ENCODE measurements at regions not wholly inside any gene's neighbourhood (a gene's known extent, or its start where the extent isn't known, plus 50 kb on each side); places are given as distances from the start of the nearest gene placed in this dataset.

DNA sequence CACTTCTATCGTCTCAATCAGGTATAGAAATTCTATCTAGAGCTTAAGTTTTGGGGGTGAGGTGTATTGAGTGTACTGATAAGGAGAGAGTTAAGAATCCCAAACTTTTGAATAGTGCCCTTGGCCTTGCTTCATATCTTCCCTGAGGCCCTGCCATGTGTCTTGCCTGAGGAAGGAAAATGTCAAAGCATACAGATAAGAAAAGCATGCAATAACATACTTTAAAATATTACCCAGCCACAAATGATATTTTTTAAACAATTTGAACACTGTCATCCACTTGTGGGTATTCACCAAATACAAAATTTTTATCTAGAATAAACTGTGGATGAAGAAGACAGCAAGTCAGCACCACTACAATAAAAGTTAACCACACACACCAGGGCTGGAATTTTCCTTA lies 631.0 kb upstream of the ALCAM start:
- no peak for DNase-seq

- no peak for DNase-seq
Observed at GRCh38 chr3:104738271-104738670, 628.4 kb upstream of the ALCAM start.

DNA sequence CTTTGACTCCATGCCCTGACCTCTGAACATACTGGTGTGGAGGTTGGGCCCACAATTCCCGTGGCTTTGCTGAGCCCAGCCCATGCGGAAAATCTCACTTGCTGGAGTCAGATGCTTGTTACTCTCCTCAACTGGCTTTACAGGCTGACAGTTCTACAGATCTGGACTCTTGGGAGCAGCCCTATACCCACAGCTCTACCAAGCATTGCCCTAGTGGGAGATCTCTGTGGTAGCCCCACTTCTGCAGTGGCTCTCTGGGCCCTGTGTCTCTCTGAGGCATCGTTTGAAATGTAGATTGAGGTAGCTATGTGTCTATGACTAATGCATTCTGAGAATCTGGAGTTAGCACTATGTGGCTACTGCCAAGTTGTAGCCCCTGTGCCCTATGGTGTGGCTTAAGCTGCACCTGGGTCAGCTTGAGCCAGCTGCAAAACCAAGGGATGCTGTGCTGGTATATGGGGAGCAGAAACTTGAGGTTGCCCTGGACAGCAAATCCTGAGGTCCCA lies 625.8 kb upstream of the ALCAM start:
- DNase-seq, result no peak

DNA sequence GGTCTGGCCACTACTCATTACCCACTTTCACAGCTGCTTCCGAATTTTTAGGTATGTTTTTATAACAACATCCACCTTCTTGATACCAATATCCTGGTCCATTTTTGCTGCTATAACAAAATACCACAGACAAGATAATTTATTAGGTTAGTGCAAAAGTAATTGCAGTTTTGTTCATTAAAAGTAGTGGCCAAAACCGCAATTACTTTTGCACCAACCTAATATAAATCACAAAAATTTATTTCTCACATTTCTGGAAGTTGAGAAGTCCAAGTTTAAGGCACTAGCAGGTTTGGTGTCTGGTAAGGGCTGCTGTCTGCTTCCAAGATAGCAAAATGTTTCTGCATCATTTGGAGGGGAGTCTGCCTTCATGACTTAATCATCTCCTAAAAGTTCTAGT lies 624.7 kb upstream of the ALCAM start:
- no peak for DNase-seq

- DNase-seq, result no peak
Observed at GRCh38 chr3:104745313-104745712, 621.4 kb upstream of the ALCAM start.

- DNase-seq, result no peak
Observed at GRCh38 chr3:104746056-104746455, 620.7 kb upstream of the ALCAM start.

- DNase-seq, result no peak
Observed at GRCh38 chr3:104750581-104750980, 616.1 kb upstream of the ALCAM start.

DNA sequence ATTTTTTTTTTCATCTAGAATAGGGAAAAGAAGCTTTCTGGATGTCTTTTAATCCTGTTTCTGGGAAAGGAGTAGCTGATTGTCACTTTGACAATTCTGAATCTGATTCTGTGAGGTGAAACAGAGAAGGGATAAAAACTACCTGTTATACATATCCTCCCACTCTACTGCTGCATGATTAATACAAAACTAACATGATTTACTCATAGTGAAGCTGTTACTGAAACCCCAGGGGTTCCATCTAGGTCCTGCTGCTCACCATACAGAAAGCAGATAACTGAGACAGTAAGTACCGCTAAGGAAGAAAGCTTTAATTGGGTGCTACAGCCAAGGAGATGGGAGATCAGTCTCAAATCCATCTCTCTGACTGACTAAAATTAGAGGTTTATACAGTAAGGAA lies 610.9 kb upstream of the ALCAM start:
- no peak for DNase-seq

- no peak for DNase-seq
Observed at GRCh38 chr3:104763007-104763406, 603.7 kb upstream of the ALCAM start.

GRCh38 chr3:104764496-104764895 lies 602.2 kb upstream of the ALCAM start:
- no peak for DNase-seq

DNA sequence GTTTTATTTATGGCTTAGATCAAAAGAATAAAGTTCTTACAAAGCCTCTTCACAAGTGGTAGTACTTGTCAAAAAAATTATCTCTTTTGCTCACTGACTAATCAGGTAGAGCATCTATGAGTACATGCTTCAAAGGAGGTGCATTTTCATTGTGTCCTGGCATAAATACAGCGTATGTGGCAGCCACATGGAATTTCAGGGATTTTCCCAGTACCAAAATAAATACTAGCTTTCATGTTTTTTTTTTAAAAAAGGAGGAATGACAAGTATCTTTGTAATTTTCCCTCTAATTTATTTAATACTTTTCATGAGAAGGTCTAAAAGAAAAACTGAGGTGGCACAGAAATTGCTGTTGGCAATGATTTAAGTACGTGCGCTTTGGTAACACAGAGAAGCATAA lies 597.8 kb upstream of the ALCAM start:
- no peak for DNase-seq

DNA sequence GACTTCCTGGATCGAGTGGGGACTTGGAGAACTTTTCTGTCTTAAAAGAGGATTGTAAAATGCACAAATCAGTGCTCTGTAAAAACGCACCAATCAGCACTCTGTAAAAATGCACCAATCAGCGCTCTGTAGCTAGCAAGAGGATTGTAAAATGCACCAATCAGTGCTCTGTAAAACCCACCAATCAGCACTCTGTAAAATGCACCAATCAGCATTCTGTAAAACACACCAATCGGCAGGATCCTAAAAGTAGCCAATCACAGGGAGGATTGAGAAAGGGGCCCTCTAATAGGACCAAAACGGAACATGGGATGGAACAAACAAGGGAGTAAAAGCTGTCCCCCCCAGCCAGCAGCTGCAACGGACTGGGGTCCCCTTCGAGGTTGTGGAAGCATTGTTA lies 587.4 kb upstream of the ALCAM start:
- no peak for DNase-seq

- DNase-seq, result no peak
Observed at GRCh38 chr3:104781112-104781511, 585.6 kb upstream of the ALCAM start.

- no peak for DNase-seq
Observed at GRCh38 chr3:104785947-104786346, 580.8 kb upstream of the ALCAM start.

DNA sequence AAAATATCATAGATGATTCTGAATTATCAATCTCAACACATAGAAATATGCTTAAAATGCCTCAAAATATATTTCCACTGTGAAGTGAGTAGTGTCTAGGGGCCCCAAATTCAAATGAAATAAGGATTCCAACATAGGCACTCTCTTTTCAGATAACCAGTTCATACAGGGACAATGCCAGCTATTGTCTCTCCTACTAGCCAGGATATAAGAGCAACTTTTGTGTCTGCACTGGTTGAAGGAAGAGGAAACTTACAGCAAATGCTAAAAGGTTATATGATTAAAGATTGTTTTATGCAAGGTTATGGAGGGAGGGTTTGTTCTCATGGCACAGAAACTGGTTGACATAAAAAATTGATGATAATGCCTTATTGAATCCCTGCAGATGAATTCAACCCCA lies 579.4 kb upstream of the ALCAM start:
- DNase-seq, result no peak

- DNase-seq, result no peak
Observed at GRCh38 chr3:104788807-104789206, 577.9 kb upstream of the ALCAM start.

- DNase-seq, result no peak
Observed at GRCh38 chr3:104791331-104791730, 575.4 kb upstream of the ALCAM start.

DNA sequence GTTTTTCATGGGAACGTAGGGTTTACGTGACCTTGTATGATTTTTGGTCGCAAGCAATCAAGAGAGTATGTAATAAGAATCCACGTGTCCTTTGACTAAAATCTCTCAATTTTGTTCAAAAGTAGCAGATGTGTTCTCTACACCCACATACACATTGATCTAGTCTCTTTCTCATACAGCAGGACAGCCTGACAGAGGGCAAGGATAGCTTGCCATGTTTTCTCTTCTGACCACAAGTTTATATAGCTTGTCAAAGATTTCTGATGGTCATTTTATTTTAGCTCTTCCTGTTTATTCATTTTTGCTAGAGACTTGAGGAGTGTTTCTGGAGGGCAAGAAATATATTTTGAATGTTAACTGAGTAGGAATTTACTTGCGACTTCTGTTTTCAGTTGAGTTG lies 570.2 kb upstream of the ALCAM start:
- no peak for DNase-seq

- no peak for DNase-seq
Observed at GRCh38 chr3:104805042-104805441, 561.7 kb upstream of the ALCAM start.

GRCh38 chr3:104805508-104805907 lies 561.2 kb upstream of the ALCAM start:
- no peak for DNase-seq

DNA sequence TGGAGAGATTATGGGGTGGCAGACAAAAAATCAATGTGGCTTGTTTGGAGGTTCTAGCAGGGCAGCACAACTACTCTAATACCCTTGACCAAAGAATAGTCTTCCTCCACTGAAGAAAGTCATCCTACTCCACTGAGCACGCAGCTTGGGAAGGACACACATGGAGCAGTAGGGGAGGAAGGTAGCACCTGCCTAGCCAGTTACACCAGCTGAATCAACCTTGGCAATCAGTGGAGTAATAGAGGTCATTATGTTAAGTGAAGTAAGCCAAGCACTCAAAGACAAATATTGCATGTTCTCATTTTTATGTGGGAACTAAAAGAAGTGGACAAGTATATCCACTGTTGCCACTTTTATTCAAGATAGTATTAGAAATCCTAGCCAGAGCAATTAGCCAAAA lies 555.8 kb upstream of the ALCAM start:
- no peak for DNase-seq

DNA sequence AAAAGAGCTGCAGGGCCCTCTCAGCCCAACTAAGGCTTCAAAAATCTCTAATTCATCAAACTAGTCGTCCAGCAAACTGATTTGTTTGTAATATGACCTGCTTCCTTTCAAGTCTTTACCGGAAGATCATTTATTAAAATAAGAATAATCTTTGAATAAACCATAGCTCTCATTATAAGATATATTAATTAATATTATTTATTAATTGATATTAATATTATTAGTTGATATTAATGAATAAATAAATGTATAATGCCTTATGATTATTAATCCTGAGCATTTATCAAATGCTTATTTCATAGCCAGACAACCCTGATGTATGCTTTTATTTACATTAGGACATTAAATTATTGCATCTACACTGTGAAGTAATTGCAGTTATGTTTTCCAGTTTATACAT lies 550.7 kb upstream of the ALCAM start:
- no peak for DNase-seq

DNA sequence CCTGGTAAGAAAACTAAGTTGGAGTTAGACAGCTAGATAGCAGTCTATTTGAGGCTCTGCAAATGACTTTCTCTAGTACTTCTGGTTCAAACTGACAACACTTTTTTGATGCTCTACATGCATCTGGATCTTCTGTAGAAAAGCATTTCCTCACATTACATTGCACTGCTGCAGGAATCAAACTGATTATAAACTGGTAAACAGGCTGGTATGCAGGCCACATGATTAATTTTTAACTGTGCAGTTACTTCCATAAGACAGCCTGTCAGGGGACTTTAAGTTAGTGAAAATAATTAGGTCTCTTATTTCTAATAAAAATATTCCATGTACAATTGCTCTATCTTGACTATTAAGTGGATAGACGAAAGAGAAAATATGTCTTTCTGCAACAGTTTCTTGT lies 550.0 kb upstream of the ALCAM start:
- DNase-seq, result no peak

GRCh38 chr3:104819333-104819732 lies 547.4 kb upstream of the ALCAM start:
- no peak for DNase-seq

- DNase-seq, result no peak
Observed at GRCh38 chr3:104820959-104821358, 545.8 kb upstream of the ALCAM start.

- no peak for DNase-seq
Observed at GRCh38 chr3:104825116-104825515, 541.6 kb upstream of the ALCAM start.

All from activated CD4-positive, alpha-beta T cell treated with anti-CD3 and anti-CD28 coated beads for 4 hours (primary cell).